Non-pigmented ciliary epithelial cell (primary cell): ENCODE measurements at regions not wholly inside any gene's neighbourhood (a gene's known extent, or its start where the extent isn't known, plus 50 kb on each side); places are given as distances from the start of the nearest gene placed in this dataset.
A peak's percentile ranks its signal among the peaks of the same experiment; 100 is the strongest.

Experiments used
- DNase-seq: peaks from one replicate; pipeline ENCODE4 v3.0.0-alpha.2; 2010; ENCODE audit warnings: low read depth

DNA sequence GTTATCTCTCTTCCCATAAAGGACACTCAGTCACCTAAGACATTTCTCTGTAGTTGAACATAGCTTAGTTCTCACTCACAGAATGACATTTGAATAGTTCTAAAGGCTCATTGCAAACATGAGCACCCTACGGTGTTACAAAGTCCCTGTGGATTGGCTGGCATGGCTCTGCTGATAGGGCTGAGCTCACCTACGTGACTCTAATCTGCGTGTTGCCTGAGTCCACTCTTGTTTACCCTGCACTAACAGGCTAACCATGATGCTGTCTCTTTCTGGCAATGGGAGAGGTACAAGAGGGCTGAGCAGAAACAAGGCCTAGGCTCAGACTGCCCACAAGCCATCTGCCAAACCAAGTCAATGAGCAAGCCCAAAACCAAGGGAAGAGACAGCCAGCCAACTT, 103.6 kb downstream of the PALM2AKAP2 start:
- DNase-seq = no peak

DNA sequence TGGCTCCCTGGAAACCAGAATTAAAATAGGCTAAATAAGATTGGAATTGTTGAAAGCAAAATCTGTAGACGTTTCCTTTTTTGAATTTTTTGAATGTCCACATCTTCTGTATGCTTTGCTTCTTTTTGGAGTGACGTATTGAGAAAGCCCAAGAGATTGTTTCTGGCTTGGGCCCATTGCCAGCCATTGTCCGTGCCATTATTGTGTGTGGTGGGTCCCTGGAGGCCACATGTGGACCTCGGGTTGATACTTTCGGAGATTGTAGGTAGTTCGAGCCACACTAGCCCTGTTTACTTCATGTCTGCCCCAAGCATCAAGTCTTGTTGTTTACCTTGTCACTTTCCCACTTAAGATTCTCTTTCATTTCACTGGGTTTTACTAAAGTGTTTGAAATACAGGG, 106.0 kb downstream of the PALM2AKAP2 start:
- DNase-seq = no peak

DNA sequence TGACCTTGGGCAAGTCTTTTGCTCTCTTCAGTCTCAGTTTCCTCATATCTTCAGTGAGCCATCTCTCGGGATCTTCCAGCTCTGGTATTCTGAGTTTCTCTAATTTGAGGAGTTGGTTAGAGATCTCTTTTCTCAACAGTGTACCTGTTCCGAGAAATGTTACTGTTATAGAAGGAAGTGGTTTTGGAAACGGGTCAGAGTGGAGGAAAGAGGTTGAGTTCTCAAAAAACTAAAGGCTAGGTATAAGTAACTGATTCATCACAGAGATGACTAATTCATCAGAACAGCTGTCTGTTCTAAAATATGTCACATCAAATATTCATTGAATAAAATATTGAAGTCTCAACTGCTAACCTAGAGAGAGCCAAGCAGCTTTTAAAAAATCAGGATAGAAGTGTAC, 106.6 kb downstream of the PALM2AKAP2 start:
- no peak for DNase-seq

DNA sequence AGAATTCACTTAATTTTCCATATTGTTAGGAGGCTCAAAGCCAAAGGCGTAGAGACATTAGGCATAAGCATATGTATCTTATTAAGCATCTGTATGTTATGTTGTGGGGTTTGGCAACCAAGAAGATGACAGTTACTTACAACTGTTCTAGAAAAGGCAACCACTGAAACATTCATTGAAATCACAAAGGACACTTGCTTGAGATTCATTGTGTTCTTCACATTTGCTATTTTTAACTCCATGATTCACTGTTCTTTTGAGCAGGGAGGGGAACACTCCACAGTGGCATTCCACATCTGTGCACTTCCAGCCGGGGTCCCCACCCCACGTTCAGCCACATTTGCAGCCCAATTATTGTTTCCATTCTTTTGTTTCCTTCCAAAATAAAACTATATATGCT, 107.1 kb downstream of the PALM2AKAP2 start:
- DNase-seq = no peak

DNA sequence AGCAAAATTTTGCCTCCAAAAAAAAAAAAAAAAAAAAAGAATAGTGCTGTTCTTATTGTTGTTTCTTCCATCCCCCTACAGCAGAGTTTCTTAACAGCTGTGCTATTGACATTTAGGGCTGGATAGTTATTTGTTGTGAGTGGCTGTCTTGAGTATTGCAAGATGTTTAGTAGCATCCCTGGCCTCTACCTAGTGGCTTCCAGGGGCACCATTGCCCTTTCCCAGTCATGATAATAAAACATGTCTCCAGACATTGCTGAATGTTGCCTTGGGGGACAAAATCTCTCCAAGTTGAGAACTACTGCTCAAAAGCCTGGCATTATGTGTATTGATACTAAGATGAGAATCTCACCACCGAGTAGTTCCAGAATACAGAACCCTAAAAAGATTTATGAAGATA, 108.7 kb downstream of the PALM2AKAP2 start:
- no peak for DNase-seq

DNA sequence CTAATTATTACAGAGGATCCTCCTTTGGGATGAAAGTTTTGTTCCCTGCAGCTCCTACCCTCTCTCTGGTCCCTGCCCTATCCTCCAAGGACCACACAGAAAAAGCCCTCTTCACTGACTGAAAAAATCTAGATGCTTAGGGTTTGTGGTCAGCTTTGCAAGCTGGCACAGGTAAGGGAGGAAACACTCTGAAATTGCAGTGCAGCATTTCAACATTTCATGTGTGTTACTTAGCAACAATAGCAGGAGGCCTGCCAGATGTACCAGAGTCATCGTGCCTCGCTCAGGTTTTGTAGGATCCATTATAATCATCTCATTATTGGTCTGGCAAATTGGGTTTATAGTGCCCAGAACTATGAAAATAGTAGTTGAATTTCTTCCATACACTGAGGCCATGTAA, 109.5 kb downstream of the PALM2AKAP2 start:
- no peak for DNase-seq

DNA sequence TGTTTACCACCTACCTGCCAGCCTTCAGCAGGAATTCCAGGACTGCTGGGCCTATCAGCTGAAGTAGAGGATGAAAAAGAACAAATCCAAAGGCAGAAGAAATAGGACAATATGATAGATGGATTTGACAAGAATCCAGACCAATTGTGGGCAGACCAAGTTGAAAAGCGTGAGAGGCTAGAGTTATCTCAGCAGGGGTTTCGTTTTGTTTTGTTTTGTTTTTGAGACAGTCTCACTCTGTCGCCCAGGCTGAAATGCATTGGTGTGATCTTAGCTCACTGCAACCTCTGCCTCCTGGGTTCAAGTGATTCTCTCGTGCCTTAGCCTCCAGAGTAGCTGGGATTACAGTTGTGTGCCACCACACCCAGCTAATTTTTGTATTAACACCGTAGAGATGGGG, 113.2 kb downstream of the PALM2AKAP2 start:
- no peak for DNase-seq

DNA sequence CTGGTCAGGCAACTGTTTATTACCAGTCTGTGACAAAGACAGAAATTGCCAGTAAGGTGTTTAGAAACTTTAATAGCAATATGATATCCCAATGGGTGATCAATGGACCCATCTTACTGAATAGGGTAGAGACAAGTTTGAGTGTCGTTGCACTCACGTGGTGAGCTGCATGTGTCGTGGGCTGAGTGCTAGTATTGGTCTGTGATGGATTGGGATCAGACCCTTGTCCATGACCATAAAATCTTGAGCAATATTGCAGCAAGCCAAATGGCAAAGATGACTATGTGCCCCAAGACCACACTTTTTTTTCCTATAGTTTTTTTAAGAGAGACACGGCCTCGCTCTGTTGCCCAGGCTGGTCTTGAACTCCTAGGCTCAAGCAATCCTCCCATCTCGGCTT, 114.5 kb downstream of the PALM2AKAP2 start:
- no peak for DNase-seq

DNA sequence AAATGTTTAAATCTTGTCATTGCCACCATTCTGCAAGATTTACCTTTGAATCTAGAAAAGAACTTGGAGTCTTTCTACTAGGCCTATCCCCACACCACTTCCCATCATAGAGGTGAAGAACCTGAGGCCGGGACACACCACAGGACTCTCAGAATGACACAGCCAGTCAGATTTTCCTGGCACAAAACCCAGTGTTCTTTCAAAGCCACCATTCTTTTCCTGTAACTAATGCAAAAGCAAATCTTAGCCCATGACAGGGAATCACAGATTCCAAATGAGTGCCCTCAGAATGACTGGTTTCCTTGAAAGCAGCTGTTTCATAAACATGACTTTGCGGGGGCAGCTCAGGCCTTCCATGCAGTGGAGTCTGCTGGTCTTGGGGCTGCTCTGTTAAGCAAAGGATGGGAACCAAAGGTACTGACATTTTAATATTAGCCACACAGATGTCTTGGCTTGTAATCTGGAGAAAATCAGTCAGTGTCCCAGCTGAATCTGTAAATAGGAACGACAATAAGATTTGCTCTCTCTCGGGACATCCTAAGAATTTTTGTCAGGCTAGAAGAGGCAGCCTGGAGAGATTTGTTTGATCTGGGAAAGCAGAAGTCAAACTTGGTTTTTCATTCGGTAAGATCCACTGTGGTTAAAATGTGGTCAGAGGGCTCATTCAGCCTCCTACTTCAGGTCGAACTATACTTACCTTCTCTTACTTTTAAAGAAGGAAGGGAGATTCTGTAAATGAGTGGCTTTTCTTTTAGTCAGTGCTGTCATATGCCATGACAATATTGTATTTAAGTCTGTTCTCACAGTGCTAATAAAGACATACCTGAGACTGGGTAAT, 115.1 kb downstream of the PALM2AKAP2 start:
- DNase-seq = no peak

DNA sequence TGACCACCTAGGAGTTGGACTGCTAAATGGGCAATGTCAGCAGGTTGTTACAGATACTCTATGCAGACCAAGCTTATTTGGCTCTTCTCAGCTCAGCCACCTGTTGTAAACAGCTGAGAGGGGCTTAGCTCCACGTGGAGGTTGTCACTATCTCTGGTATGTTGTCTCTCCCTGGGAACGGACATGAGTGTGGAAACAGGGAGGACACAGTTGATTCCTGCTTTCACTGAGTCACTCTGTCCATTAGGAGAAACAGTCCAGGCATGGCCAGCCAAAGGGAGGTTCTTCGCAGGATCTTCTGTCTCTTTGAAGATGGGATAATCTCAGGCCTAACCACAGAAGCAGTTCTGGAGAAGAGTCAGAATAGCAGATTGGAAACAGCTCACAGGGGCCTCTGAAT, 121.2 kb downstream of the PALM2AKAP2 start:
- no peak for DNase-seq

DNA sequence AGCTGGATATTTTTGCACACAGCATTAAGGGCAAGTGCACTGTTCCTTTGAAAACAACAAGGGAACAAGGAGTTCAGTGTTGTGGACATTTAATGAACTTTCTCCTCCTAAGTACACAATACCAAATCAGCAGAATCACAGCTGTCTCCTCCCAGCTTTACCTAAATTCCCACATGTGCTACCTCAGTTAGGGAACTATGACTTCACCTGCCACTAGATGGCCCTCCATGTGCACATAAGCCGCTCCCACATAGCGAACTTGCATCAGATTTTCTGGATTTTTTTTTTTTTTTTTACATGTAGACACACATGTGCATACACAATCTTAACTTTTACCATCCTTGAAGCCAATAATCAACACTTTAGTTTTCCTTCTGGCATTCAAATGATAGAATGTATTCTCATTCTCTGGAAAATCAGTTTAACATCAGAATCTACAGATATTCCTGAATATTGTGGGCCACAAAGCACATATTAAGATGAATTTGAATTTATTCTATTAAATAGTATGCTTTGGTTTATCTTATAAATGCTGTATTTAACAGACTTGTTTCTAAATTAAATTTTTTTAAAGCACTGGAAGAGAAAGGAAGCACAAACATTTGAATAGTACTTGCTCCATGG, 123.6 kb downstream of the PALM2AKAP2 start:
- DNase-seq = no peak

DNA sequence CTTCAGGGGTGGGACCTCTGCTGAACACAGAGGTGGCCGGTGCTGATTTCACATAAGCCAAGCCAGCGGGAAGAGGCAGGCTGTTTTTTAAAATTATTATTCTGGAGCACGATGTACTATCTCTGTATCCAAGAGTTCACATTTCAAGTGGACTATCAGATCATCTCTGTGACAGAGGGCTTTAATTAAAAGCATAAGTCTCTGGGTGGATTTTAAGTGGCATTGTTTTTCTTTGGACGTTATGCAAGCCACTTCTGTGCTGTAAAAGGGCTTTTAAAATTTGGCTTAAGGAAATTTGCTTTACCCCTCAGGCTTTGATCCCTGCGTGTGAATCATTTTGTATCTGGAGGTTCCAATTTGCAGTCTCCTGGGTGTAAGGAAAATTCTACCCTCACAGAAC, 124.7 kb downstream of the PALM2AKAP2 start:
- DNase-seq = no peak

DNA sequence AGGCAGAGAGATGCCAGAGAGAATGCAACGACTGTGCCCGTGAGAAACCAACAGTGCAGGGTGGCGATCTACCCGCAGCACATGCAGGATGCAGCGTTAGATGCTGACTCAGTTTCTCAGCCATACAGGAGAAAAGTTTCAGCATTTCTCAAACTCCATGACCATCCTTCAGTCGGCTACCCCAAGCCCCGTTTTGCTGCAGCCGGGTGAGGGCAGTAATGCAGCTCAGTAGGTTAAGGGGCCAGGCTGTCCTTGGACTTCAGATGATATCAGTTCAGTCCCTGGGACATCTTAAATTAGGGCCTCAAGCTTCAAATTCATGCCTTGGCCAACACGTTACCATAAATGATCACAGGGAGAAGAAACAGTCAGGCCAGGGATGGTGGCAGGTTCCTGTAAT, 125.5 kb downstream of the PALM2AKAP2 start:
- no peak for DNase-seq

DNA sequence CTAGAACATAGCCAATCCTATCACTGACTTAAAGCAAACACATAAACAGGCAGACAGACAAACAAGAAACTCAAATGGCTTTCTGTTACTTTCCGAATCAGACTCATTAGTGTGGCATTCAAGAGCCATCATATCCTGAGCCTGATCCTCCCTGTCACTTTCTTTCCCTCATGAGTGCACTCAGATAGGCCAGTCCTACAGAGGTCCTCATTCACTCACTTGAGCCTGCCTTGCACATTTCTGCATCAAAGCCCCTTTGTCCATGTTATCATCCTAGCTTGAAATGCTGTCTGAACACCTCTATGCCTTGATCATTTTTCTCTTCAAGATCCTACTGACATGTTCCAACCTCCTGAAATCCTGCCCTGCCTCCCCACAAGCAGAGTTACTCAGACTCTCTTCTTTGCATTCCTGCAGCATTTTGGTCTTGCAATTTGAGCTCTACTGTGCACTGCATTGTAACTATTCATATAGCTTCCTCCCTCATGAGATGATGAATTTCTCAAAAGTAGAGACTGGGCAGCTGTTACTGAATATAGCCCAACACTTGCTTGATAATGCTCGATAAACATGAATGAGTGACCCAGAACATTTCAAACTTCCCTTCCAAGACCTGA, 126.9 kb downstream of the PALM2AKAP2 start:
- DNase-seq = peak; percentile 27

DNA sequence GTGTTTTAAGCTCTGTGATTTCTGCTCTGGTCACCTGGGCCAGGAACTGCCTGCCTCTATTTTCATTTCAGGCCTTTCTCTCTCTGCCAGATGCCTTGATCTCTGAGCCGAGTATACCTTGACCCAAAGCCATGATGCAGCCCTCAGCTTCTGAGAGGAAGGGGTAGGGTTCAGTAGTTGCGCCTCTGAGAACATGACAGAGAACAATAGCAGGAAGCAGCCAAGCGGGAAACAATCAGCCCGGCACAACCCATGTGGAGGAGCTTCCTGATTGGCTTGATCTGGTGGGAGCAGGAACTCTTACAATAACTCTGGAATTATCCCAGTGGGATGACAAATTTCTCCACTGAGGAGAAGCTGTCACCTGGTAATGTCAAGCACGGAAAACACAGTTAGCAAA, 127.4 kb downstream of the PALM2AKAP2 start:
- DNase-seq = no peak

DNA sequence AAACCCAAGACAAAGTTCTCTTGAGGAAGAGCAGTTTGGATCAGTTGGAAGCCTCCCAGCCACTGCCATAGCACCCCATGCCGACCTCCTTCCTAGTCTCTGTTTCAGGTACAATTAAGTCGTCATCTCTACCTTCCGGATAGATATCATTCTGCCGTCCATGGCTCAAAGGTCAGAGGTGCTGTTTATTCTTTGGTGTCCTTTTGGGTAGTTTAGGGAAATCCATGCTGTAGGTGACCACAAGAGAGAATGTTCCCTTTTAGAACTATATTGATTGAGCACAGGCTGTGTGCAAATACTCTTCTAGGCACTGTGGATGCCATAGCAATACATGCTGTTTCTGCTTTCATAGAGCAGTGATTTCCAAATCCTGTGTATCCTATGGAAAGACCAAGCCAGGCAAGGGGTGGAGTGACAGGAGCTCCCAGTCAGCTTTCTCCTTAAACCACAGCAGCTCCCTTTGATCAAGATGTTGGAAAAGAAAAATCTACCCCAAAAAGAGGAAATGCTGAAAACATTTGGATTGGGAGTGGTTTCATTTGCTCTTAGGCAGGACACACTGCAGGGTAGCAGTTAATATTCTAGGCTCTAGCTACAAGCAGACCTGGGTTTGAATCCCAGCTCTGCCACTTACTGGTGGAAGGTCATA, 127.9 kb downstream of the PALM2AKAP2 start:
- DNase-seq = no peak

DNA sequence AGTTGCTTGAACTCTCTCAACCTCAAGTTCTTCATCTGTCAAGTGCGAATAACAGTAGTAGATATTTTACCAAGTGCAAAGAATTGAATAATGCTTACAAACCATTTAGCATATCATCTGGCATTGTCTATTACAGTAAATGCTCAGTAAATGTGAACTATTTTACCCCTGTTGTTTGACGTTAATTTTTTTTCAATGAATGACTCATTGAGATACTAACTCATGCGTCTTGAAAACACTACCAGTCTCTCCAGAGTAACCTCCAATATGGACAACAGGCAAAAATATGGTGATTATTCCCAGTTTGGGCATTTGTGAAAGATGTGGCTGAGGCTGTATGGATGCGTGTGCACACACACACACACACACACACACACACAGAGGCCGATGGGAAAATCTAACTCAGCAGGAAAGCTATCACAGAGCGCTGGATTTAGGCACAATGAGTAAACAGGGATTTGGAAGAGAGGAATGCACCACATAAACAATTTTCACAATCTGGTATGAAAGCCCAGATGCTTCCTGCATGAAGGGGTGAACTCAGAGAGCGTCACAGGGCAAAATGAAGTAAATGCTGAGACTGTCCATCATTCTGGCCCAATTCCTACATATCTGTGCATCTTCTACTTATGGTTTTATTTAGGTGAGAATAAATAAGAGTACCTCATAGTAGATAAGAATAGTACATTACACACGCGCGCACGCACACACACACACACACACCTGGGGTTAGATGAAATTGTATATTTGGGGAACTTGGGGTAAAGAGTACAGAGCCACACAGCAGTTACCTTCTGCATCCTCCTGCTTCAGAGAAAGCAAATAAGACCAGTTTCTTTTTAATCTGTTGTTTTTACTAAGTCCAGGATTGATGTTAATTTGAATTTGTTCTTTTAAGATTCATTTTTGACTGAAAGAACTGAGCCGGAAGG, 128.7 kb downstream of the PALM2AKAP2 start:
- DNase-seq = peak; percentile 51

DNA sequence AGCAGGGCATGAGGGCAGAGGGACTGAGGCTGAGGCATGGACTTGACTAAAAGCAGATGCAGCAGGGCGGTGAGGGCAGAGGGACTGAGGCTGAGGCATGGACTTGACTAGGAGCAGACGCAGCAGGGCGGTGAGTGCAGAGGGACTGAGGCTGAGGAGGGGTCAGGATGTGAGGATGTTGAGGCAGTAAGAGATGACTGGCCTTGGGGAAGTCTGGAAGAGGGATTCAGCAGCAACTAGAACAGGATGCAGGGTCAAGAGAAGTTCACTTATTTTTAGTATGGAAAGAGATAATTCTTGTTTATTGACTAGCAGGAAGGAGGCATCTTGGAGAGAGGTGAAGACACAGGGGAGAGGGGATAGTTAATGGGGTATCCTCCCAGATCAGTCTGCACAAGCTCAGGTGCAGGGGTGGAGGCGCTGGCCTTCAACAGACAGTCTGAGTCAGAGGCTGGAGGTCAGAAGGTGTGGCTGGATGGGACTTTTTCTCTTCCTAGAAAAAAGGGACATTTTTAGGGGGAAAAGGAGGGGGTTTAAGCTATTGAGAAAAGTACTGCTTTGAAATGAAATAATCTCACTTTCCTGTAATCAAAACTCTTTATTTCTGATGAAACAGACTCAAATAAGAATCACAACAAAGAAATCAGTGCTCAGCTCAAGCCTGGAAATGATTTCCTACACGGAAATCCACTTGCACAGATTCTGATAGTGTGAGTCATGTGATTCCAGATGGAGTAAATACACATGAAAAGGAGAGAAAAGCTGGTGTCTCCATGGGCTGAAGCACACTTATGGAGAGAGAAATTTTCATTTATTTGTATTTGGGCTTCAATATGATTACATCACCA, 130.9 kb downstream of the PALM2AKAP2 start:
- DNase-seq = no peak

DNA sequence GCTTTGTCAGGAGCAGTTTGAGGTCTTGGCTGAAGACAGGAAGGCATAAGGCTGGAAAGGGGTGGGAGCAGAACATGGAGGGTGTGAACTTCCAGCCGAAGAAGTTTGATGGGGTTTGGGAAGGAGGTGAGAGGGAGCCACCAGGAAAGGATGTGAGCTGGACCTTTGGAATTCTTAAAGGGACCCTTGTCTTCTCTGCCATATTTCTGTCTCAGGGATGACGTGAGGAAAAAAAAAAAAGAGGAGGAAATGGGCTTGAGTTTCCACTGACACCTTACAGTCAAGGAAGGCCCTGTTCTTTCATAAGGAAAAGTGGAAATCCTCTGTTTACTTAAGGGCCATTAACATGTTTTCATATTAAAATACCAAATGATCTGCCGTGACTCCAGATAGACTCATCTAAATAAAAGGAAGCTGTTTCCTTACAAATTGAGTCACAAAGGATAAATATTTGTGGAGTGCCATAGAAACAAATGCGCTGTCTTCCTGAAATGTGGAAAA, 132.1 kb downstream of the PALM2AKAP2 start:
- DNase-seq = no peak

DNA sequence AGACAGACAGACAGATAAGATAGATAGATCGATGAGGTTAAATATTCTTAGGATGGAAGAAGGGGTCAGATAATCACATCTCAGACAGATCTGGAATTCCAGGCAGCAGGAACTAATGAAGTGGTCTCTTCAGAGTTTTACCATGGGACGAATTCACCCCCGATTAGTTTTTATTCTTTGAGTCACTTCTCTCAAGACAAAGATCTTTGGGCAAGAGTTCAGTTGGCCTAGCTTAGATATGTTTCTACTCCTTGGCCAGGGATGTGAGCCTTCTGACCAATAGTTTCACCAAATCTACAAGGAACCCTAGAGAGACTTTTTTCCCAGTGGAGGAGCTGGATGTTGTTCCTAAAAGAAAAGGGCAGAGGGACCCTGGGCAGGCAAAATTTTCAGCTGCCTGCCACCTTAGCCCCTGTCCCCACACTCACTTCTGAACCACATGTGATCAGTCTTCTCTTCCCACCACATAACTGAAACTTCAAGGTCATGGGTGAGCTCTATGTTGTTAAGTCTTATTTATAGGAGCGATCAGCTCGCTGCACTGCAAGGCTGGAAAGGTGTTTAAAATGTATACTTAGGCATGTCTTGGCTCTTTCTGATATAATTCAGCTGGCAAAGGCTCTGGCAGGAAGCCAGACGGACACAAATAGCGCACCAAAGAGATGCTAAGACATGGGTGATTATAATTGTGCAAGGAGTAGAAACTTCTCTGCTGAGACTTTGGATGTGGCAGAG, 132.9 kb downstream of the PALM2AKAP2 start:
- no peak for DNase-seq
